IPS DF 4.7 (cell line): ENCODE measurements at regions not wholly inside any gene's neighbourhood (a gene's known extent, or its start where the extent isn't known, plus 50 kb on each side); places are given as distances from the start of the nearest gene placed in this dataset.
"Not testable (repeated sequence)": the region's sequence is repeated elsewhere in the genome, so short reads cannot be mapped to it uniquely, and the experiment has no call there.

ENCODE experiments used
- DNase-seq: peaks from one replicate; pipeline ENCODE4 v3.0.0-alpha.2; 2013; ENCODE audit warnings: low spot score; ENCODE audit errors: extremely low read depth

DNA sequence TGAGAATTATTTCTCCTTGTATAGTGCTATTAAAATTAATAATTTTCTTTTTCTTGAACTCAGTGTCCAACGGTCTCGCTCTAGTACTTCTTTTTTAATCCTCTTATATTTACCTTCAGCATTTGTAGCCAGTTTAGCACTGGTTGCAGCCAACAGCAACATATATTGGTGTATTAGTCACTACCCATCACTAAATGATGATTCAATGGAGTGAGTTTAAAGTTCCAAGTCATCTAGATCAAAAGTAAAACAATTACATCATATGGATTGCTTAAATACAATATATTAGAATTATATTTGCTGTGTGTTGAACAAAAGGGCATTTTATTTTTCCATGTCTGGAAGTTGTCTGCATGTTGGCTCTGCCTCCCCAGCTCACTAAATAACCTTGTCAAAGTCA lies 591.8 kb downstream of the ADGRL2 start:
- no peak for DNase-seq

- DNase-seq, result no peak
These were observed 591.0 kb downstream of the ADGRL2 start for GRCh38 chr1:82391712-82392111.

DNA sequence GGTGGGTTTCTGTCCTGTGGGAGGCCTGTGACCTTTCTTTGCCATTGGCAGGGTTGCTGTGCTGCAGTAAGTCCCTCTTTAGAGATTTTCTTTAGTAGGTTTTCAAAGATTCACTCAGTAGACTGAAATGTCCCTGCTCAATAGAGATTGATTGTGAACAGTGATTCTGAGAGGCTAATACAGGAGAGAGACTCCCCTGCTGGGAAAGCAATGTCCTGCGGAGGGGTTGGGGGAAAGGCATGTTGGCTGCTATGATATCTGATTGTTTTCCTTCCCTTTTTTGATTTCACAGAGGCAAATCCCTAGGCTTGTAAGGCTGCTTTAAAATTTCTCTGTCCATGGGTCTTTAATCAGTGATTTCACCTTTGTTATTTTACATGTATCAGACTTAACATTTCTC lies 589.9 kb downstream of the ADGRL2 start:
- no peak for DNase-seq

GRCh38 chr1:82388679-82389078 lies 587.9 kb downstream of the ADGRL2 start:
- DNase-seq, result no peak

- DNase-seq, result no peak
These were observed 586.3 kb downstream of the ADGRL2 start for GRCh38 chr1:82387012-82387366.

DNA sequence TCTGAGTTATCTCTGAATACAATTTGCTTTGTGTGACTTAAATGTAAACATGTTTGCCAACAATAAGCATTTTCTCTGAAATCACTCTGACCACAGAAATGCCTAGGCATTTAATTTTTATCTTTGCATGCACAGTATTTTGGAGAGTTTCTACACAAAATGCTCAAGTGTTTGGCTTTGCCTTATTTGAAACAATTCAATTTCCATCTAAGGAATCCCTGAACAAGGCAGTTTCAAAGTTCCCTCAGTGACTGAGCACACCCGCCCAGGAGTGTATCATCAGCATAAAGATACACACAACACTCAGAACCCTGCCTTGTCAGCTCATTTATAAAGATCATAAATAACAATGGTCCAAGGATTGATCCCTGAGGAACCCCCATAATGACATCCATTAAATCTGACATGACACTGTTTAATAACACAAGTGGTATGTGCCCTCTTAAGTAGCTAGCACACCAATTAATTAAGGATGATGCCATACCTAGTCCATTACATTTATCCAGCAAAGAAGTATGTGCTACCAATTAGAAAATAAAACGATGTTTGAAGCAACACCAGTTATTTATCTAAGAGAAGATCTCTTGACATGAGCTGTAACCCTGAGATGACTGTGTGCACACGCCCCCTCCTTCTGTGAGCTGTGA lies 585.8 kb downstream of the ADGRL2 start:
- no peak for DNase-seq

GRCh38 chr1:82384776-82385175 lies 584.0 kb downstream of the ADGRL2 start:
- DNase-seq, result no peak

DNA sequence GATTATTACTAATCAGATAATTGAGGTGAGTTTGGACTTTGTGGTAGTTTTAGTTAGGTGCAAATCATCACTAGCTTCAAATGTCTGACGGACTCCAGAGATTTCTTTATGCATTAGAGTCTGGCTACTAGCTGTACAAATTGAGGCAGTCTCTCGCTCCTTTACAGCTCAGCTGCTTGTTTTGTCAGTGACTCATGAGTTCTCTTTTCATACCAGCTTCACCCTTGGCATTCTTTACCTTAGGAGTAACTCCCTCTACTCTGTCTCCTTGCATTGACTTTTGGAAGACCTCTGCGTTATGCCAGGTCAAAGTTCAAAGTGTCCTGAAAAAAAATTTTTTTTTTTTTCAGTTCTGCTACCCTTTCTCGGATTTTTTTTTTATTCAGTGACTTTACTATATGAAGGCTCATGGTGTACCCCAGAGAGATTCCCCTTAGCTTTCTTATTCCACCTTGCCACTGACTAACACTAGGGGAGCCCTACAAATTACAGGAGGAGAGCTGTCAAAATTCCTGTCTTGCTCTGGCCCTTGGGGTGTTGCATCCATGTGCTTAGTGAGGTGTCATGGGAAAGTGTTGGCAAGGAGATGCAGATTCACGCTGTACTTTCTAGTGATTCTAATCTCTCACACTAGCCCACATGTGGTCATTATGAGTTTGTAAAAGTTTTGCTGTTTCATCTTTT lies 576.6 kb downstream of the ADGRL2 start:
- no peak for DNase-seq

- no peak for DNase-seq
These were observed 573.0 kb downstream of the ADGRL2 start for GRCh38 chr1:82373710-82374109.

- DNase-seq, result no peak
These were observed 571.2 kb downstream of the ADGRL2 start for GRCh38 chr1:82371844-82372498.

DNA sequence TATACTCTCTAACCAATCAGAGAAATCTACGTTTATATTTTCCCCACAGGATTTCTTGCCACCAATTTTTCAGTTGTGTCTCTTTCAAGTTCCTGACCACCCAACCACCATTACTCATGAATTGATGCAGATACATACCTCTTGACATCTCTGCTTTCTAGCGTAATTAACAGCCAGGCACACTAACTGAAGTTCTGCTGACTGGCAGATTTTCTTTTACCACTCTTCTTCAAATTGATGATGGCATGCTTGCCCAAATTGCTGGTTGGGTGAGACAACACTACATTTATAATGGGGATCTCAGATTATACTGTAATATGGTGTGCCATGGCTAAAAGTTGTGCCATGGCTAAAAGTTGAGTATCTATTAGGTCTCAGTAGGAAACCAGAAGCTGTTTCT lies 566.7 kb downstream of the ADGRL2 start:
- no peak for DNase-seq

- DNase-seq, result no peak
These were observed 566.0 kb downstream of the ADGRL2 start for GRCh38 chr1:82366689-82367088.

DNA sequence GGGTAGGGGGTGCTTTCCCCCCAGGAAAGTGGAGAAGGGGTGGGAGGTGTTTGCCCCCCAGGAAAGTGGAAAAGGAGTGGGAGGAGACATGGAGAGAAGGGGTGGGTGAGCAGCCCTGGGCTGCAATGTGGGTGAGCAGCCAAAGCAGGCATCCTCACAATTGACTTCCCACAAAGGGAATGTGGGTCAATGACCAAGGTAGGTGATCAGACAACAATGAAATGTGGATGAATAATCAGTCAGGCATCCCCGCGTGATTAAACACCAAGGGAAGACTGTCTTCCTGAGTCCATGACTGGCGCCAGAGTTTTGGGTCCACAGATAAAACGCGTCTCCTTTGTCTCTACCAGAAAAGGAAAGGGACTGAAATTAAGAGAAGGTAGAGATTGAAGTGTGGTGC lies 558.8 kb downstream of the ADGRL2 start:
- not testable (repeated sequence) for DNase-seq

DNA sequence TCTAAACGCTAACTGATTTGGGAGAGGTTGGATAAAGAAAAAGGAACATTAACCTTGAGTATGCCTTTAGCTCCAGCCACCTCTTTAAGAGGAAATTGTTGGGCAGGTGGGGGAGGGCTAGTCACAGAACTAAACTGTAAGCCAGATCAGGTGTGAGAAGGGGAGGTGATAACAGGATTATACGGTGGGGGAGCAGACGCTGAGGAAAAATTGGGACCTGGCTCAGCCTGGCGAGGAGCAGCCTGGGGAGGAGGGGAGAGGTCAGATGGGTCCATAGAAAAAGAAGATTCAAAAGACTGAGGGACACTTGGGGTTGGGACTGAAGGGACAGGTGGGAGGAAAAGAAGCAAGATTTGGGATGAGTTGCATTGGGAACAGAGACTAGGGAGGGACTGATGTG lies 558.0 kb downstream of the ADGRL2 start:
- not testable (repeated sequence) for DNase-seq

DNA sequence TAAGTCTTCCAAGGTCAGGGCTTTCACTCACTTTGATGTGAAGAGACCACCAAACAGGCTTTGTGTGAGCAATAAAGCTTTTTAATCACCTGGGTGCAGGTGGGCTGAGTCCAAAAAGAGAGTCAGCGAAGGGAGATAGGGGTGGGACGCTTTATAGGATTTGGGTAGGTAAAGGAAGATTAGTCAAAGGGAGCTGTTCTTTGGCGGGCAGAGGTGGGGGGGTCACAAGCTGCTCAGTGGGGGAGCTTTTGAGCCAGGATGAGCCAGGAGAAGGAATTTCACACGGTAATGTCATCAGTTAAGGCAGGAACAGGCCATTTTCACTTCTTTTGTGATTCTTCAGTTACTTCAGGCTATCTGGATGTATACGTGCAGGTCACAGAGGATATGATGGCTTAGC lies 553.8 kb downstream of the ADGRL2 start:
- DNase-seq, result not testable (repeated sequence)

GRCh38 chr1:82348487-82348886 lies 547.8 kb downstream of the ADGRL2 start:
- no peak for DNase-seq

DNA sequence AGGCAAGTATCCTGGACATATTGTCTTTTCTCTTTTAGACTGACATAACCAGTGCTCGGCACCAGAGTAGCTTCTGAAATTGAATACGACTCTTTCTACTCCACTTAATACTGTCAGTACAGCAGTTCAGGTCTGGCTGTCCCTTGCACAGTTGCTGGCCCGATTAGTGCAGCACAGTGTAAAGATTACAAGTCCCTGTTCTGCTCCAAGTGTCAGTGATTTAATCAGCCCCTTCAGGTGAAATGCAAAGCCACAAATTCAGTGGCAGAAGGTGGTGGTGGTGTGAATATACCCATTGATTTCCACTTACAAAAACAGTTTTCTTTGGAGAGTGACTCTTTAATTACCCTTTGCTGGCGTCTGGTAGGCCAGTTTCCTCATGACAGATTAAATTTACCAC lies 545.4 kb downstream of the ADGRL2 start:
- DNase-seq, result no peak

DNA sequence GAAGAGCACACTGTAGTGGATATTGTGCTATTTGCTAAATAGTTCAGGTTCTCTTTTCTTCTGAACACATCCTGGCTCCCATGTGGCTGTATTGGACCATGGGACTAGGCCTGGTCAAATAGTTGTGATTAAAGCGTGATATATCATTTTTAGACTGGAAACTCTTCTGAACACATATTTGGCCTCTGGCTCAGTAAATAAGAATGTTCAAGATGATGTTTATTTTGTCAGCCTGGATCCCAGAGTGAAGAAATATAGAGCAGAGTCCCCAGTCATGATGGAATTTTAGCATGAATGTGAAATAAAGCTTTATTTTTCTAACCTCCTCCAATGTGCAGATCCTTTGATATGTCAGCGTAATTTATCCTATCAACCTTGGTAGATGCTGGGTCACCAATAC lies 542.6 kb downstream of the ADGRL2 start:
- DNase-seq, result no peak

DNA sequence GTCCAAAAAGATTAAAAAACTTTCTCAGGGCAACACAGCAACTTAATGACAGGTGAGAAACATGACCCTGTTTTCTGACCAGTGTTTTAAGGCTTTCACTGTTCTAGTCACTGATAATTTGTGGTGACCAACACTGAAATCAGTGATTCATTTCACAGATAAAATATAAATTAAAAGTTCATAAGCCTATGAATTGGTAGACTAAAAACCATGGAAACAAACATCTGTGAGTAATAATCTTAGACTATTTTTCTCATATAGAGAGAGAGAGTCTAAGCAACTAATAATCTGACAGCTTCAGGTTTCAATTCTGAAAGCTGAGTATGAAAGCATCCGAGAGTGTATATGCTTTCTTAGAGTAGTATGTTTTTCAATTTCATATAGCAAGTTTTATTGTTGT lies 536.9 kb downstream of the ADGRL2 start:
- no peak for DNase-seq

DNA sequence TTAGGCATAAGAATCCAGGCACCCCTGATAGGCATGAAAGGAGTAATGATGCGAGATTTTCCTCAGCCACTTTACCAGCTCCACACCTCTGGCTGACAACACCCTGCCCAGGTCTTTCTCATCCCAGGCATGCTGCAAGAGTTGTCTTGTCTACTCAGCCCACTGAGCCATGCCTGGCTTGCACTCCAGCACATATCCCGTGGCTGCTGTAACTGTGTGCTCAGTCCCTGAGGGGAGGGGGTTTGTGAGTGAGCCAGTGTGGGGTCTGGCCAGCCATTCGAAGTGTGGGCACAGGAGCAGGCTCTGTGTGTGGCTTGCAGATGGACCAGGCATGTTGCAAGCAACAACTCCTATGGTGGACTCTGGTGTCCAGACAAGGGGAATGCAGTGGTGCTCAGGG lies 529.6 kb downstream of the ADGRL2 start:
- no peak for DNase-seq

DNA sequence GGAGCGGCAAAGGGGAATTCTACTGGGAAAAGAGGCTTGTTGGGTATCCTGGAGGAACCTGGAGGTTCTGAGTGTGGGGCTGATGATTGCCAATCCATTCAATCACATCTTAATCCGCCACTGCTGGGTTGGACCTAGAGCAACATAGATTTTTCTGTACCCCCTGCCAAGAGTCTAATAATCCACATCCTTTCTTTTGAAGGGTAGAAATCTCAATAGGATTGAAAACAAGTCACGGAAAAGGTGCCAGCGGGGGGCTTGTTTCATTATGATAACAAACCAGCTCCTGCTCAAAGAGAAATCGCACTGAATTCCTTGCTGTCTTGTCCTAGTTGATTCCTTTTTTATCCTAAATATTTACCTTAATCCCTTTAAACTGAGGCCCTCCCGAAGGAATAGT lies 528.5 kb downstream of the ADGRL2 start:
- DNase-seq, result peak; percentile 3

GRCh38 chr1:82323144-82323841 lies 522.6 kb downstream of the ADGRL2 start:
- DNase-seq, result no peak
